Tibial nerve (tissue), 3 donors: ENCODE measurements at regions not wholly inside any gene's neighbourhood (a gene's known extent, or its start where the extent isn't known, plus 50 kb on each side); places are given as distances from the start of the nearest gene placed in this dataset.

Experiments
- POLR2A ChIP-seq, 2 donors: fragments of 450-650 bp; IDR thresholded peaks; one replicate each; pipeline ENCODE4 v1.6.1; 2017; ENCODE audit warnings: antibody characterized with exemption in 2 of 2, mild to moderate bottlenecking in 2 of 2, moderate library complexity in 2 of 2
- TF ChIP-seq, protein P1 (sequence below), 5 experiments: fragments of 200-600 bp in 3 of 5; fragments of 450-650 bp in 2 of 5; sonication (generic) in 3 of 5; IDR thresholded peaks; one replicate each; pipeline ENCODE4 v1.5.1; 2016 to 2019; ENCODE audit warnings: antibody characterized with exemption in 5 of 5, mild to moderate bottlenecking in 3 of 5, moderate library complexity in 2 of 5

DNA sequence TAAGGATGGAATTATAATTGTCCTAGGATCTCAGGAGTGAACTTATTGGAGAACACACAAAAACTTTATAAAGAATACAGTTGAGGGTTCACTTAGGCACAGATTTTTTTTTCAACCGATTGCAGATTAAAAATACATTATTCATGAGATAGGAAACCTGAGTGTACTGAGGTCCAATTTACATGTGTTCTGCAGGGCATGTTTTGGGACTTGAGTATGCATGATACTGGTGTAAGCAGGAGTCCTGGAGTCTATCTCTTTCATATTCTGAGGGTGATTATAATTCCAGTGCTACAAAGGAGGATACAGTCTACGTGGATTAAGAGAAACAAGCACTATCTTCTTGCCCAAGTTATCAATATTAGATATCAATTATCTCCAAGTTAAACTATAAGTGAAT lies 139.3 kb upstream of the HSFY2 start:
- no peak for TF ChIP-seq POLR2A (IDR thresholded peaks at IDR 0.05)
- TF ChIP-seq, protein P1, sequence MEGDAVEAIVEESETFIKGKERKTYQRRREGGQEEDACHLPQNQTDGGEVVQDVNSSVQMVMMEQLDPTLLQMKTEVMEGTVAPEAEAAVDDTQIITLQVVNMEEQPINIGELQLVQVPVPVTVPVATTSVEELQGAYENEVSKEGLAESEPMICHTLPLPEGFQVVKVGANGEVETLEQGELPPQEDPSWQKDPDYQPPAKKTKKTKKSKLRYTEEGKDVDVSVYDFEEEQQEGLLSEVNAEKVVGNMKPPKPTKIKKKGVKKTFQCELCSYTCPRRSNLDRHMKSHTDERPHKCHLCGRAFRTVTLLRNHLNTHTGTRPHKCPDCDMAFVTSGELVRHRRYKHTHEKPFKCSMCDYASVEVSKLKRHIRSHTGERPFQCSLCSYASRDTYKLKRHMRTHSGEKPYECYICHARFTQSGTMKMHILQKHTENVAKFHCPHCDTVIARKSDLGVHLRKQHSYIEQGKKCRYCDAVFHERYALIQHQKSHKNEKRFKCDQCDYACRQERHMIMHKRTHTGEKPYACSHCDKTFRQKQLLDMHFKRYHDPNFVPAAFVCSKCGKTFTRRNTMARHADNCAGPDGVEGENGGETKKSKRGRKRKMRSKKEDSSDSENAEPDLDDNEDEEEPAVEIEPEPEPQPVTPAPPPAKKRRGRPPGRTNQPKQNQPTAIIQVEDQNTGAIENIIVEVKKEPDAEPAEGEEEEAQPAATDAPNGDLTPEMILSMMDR (IDR thresholded peaks at IDR 0.05), result no peak
